Neural cell (in vitro differentiated cells): ENCODE measurements at regions not wholly inside any gene's neighbourhood (a gene's known extent, or its start where the extent isn't known, plus 50 kb on each side); places are given as distances from the start of the nearest gene placed in this dataset.

Source experiments
- H2AFZ ChIP-seq: fragments of 200-600, 300-800 bp; sonication (generic), shearing (Covaris generic); 2 replicates; pipeline ENCODE4 v1.6.0; 2014; ENCODE audit warnings: low read depth, mild to moderate bottlenecking, antibody characterized with exemption, low read length, moderate library complexity
- H3F3A ChIP-seq: fragments of 200-600 bp; shearing (Covaris generic); 2 replicates; pipeline ENCODE4 v1.6.1; 2016; ENCODE audit warnings: mild to moderate bottlenecking, moderate library complexity, mixed read lengths, antibody characterized with exemption, low read length; ENCODE audit not compliant: insufficient read depth, poor library complexity, severe bottlenecking
- H3K27ac ChIP-seq: fragments of 200-600, 300-800 bp; sonication (generic), shearing (Covaris generic); 2 replicates; pipeline ENCODE4 v1.5.1; 2014; ENCODE audit warnings: mild to moderate bottlenecking, low read length, moderate library complexity
- H3K27me3 ChIP-seq: fragments of 300-800, 200-600 bp; sonication (generic), shearing (Covaris generic); 2 replicates; pipeline ENCODE4 v1.6.0; 2014; ENCODE audit warnings: mild to moderate bottlenecking, low read depth, low read length, moderate library complexity; ENCODE audit not compliant: insufficient read depth
- H3K36me3 ChIP-seq: fragments of 300-800, 200-600 bp; sonication (generic), shearing (Covaris generic); 2 replicates; pipeline ENCODE4 v1.5.1; 2014; ENCODE audit warnings: mild to moderate bottlenecking, antibody characterized with exemption, low read length, moderate library complexity; ENCODE audit not compliant: insufficient read depth
- H3K4me2 ChIP-seq: fragments of 300-800, 200-600 bp; sonication (generic), shearing (Covaris generic); 2 replicates; pipeline ENCODE4 v1.6.0; 2014; ENCODE audit warnings: mild to moderate bottlenecking, low read length
- H3K4me3 ChIP-seq: fragments of 300-800, 200-600 bp; sonication (generic), shearing (Covaris generic); 2 replicates; pipeline ENCODE4 v1.5.1; 2014; ENCODE audit warnings: mild to moderate bottlenecking, low read length, moderate library complexity
- H3K79me2 ChIP-seq: fragments of 200-600 bp; shearing (Covaris generic); replicated peaks from 2 replicates; pipeline ENCODE4 v1.6.0; 2014; ENCODE audit warnings: mild to moderate bottlenecking, low read length, moderate library complexity; ENCODE audit not compliant: insufficient read depth
- H3K9ac ChIP-seq: fragments of 300-800, 200-600 bp; sonication (generic), shearing (Covaris generic); 2 replicates; pipeline ENCODE4 v1.6.1; 2016; ENCODE audit warnings: mild to moderate bottlenecking, low read length, mixed read lengths
- H3K9me2 ChIP-seq: fragments of 200-600 bp; shearing (Covaris generic); 2 replicates; pipeline ENCODE4 v1.6.1; 2016; ENCODE audit warnings: mild to moderate bottlenecking, low read length, mixed read lengths; ENCODE audit not compliant: insufficient read depth
- H3K9me3 ChIP-seq: fragments of 200-600, 300-800 bp; sonication (generic), shearing (Covaris generic); 2 replicates; pipeline ENCODE4 v1.6.1; 2016; ENCODE audit warnings: mild to moderate bottlenecking, mixed run types, low read length, moderate library complexity, mixed read lengths
- H4K20me1 ChIP-seq: fragments of 200-600 bp; shearing (Covaris generic); 2 replicates; pipeline ENCODE4 v1.6.1; 2016; ENCODE audit warnings: mild to moderate bottlenecking, mixed run types; ENCODE audit not compliant: insufficient read depth
- CTCF ChIP-seq: fragments of 450-650 bp; IDR thresholded peaks from 2 replicates; pipeline ENCODE4 v1.5.1; 2014; ENCODE audit warnings: antibody characterized with exemption, mild to moderate bottlenecking, moderate library complexity; ENCODE audit not compliant: poor library complexity, severe bottlenecking
- EP300 ChIP-seq: fragments of 450-650 bp; conservative IDR thresholded peaks from 2 replicates; pipeline ENCODE4 v1.6.1; 2014; ENCODE audit warnings: antibody characterized with exemption, mild to moderate bottlenecking, moderate library complexity; ENCODE audit not compliant: poor library complexity, severe bottlenecking
- EZH2 ChIP-seq: fragments of 200-600, 300-800 bp; shearing (Covaris generic), sonication (generic); IDR thresholded peaks from 2 replicates; pipeline ENCODE4 v1.6.1; 2014; ENCODE audit warnings: antibody characterized with exemption, low read length, borderline replicate concordance, mild to moderate bottlenecking; ENCODE audit not compliant: insufficient read depth, poor library complexity, severe bottlenecking
- MXI1 ChIP-seq: fragments of 450-650 bp; conservative IDR thresholded peaks from 2 replicates; pipeline ENCODE4 v1.6.1; 2014; ENCODE audit warnings: antibody characterized with exemption, mild to moderate bottlenecking; ENCODE audit not compliant: poor library complexity, severe bottlenecking
- POLR2AphosphoS5 ChIP-seq: IDR thresholded peaks from 2 replicates; pipeline ENCODE4 v1.6.1; 2012
- RAD21 ChIP-seq: fragments of 450-650 bp; conservative IDR thresholded peaks from 2 replicates; pipeline ENCODE4 v1.6.1; 2014; ENCODE audit warnings: antibody characterized with exemption, mild to moderate bottlenecking, moderate library complexity
- REST ChIP-seq: IDR thresholded peaks from 2 replicates; pipeline ENCODE4 v1.6.1; 2012; ENCODE audit warnings: borderline replicate concordance
- SMC3 ChIP-seq: fragments of 450-650 bp; conservative IDR thresholded peaks from 2 replicates; pipeline ENCODE4 v1.6.1; 2014; ENCODE audit warnings: antibody characterized with exemption, mild to moderate bottlenecking, moderate library complexity; ENCODE audit not compliant: poor library complexity
- TAF1 ChIP-seq: IDR thresholded peaks from 2 replicates; pipeline ENCODE4 v1.6.1; 2012; ENCODE audit warnings: low read depth

- Histone ChIP-seq H3K4me3 (no peak overlapping the region), H3K9me2 (no peaks in the 10 kb centered on the region), H3K9ac (no peak overlapping the region), H3K27ac (no peak overlapping the region), H3K79me2 (peaks cover 15% of the 10 kb centered on the region), H3K27me3 (no peaks in the 10 kb centered on the region), H3K9me3 (no peaks in the 10 kb centered on the region), H3K36me3 (no peaks in the 10 kb centered on the region), H3K4me2 (no peak overlapping the region), H3F3A (no peaks in the 10 kb centered on the region), H2AFZ (no peak overlapping the region), H4K20me1 (no peaks in the 10 kb centered on the region)
- TF ChIP-seq TAF1 = no peak
- no peak for TF ChIP-seq CTCF
- TF ChIP-seq SMC3 = no peak
- no peak for TF ChIP-seq POLR2AphosphoS5
Observed at GRCh38 chr4:56128213-56128612, 179.5 kb downstream of the CEP135 start.

GRCh38 chr4:56127716-56128115, 179.0 kb downstream of the CEP135 start:
- no peaks in the 10 kb centered on the region for H3K36me3 ChIP-seq
- H4K20me1 ChIP-seq = no peaks in the 10 kb centered on the region
- H2AFZ ChIP-seq = no peak overlapping the region
- no peak overlapping the region for H3K4me3 ChIP-seq
- no peak overlapping the region for H3K9ac ChIP-seq
- no peaks in the 10 kb centered on the region for H3K27me3 ChIP-seq
- H3K27ac ChIP-seq = no peak overlapping the region
- TF ChIP-seq EZH2 (no peak), POLR2AphosphoS5 (peak; percentile 14)
- H3K4me2 ChIP-seq = no peak overlapping the region
- no peaks in the 10 kb centered on the region for H3F3A ChIP-seq
- H3K9me2 ChIP-seq = no peaks in the 10 kb centered on the region
- no peaks in the 10 kb centered on the region for H3K9me3 ChIP-seq
- peaks cover 12% of the 10 kb centered on the region for H3K79me2 ChIP-seq

GRCh38 chr4:56123547-56123946, 174.8 kb downstream of the CEP135 start:
- H3K36me3 ChIP-seq = no peaks in the 10 kb centered on the region

More at GRCh38 chr4:56123547-56123946, 174.8 kb downstream of the CEP135 start:
- Histone ChIP-seq H3K79me2 (peaks cover 3% of the 10 kb centered on the region), H3K27me3 (no peaks in the 10 kb centered on the region), H3K27ac (no peak overlapping the region), H3K9me3 (no peaks in the 10 kb centered on the region), H2AFZ (no peak overlapping the region), H3K4me2 (no peak overlapping the region), H4K20me1 (no peaks in the 10 kb centered on the region), H3K9me2 (no peaks in the 10 kb centered on the region), H3K9ac (no peak overlapping the region), H3K4me3 (no peak overlapping the region), H3F3A (no peaks in the 10 kb centered on the region)
- TF ChIP-seq TAF1 (no peak), MXI1 (no peak), CTCF (no peak), REST (no peak), EZH2 (no peak), POLR2AphosphoS5 (no peak), SMC3 (no peak), RAD21 (no peak), EP300 (no peak)
